Stimulated activated CD4-positive, alpha-beta T cell treated with anti-CD3 and anti-CD28 coated beads, TNF-alpha, amount 100 ng/mL, for 24 hours (primary cell): ENCODE measurements at regions not wholly inside any gene's neighbourhood (a gene's known extent, or its start where the extent isn't known, plus 50 kb on each side); places are given as distances from the start of the nearest gene placed in this dataset.

Experiments used
- DNase-seq, 3 experiments: peaks; one replicate each; pipeline ENCODE4 v3.0.0-alpha.2; 2020; ENCODE audit warnings: low read depth in 3 of 3

DNA sequence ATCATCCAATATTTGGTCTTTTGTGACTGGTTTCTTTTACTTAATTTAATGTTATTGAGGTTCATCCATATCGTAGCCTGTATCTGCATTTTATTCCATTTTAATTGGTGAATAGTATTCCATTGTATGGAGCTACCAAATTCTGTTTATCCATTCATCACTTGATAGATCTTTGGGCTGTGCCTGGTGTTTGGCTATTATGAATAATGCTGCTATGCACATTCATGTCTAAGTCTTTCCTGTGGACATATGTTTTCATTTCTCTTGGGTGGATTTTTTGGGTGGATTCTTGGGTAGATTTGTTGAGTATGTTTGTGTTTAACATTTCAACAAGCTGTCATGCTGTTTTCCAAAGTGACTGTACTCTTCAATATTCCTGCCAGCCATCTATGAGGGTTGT, 52.5 kb upstream of the NEDD4L start:
- DNase-seq: no peak

DNA sequence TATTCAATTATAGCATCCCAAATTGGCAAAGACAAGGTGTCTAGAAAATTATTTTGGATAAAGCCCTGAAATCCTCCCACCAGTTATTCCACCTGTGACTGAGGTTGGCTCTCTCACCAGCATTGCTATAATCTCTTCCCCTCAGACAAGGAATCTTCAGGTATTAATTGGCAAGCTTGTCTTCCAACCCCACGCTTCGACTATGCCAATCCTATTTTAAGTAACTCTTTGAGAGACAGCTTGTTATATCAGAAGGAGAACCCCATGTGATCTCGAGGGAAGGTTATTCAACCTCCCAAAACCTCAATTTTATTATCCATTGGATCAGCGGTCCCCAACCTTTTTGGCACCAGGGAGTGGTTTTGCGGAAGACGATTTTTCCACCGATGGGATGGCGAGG, 54.5 kb upstream of the NEDD4L start:
- no peak for DNase-seq

DNA sequence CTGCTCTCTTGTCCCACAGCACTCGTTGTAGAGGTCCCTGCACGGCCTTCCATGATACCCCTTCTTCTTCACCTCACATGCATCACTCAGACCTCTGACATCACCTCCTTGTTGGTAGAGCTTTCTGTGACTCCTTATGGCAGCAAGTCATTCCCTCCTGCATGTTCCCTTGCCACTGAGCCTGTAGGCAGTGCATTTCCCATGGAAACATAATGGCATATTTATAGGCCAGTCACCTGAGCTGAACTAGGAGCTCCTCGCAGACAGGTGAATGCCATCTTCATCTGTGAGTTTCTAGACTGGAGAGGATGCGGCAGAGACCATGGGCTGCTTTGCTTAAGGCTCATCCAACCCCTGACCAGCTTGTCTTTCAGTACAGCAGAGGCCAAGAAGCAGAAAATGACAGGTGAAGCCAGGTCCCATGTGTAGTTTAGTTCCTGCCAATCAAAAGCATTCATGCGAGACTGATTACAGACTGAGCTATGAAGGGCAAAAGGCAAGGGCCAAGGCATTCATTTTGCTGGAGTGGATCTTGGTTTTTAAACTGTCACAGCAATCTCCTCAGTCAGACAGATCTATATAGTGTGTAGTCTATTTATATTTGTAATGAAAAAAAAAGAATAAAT, 59.4 kb upstream of the NEDD4L start:
- no peak for DNase-seq

DNA sequence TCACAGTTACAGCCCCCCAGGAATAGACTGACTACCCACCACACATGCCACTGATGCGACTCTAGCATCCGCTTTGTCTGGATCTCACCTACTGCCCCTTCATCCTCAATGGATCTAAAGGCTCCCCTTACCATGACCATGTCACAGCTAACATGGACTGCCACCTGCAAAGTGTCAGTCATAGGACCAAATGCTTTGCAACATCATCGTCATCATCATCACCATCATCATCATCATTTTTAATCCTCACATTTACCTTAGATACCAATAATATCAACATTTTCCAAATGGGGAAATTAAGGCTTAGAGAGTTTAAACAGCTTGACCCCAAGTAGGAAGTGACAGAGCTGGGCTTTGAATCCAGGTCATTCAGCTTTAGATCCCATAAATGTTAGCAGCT, 60.1 kb upstream of the NEDD4L start:
- DNase-seq: no peak

DNA sequence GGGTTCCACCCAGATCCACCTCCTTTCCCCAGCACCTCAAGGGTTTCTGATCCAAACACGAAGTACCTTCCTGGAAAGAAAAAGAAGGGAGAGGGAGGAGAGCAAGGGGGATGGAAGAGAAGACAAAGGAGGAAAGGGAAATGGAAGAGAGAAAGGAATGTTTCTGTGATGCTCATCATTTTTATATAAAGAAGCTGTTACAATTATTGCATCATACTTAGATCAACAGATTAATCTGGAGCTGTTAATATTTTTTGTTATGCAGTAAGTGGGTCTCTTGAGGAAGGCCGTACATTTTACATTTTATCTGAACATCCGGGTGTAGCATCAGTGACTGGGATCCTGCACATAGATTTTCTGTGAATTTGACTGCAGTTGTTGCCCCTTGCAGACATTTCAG, 60.6 kb upstream of the NEDD4L start:
- no peak for DNase-seq

DNA sequence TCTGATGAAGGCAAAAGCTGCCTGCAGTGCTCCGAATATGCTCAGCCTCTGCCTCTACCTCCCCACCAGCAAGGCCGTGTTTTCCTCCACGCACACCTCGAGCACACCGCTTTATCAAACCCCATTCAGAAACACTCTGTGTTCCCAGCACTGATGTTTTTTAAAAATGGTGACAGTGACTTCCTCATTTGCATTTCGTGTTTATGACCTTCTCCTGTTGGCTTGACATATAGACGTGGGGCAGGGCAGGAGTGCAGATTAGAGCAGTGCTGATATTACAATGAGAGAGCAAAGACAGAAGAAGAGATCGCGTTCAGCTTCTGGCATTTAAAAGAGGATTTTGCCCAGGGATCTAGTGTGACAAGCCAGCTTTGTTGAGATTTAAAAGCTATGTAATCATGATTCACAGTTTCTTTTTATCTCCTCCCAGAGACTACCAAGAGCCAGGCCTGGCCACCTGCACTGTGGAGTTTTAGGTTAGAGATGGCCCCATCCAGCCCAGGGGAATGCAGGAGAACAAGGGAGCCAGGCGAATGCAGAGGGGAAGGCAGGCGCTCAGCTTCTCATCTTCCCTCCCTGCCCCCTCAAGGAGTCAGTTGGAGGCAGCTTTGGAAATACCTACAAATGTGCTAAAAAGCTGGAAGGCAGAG, 61.5 kb upstream of the NEDD4L start:
- DNase-seq: no peak

DNA sequence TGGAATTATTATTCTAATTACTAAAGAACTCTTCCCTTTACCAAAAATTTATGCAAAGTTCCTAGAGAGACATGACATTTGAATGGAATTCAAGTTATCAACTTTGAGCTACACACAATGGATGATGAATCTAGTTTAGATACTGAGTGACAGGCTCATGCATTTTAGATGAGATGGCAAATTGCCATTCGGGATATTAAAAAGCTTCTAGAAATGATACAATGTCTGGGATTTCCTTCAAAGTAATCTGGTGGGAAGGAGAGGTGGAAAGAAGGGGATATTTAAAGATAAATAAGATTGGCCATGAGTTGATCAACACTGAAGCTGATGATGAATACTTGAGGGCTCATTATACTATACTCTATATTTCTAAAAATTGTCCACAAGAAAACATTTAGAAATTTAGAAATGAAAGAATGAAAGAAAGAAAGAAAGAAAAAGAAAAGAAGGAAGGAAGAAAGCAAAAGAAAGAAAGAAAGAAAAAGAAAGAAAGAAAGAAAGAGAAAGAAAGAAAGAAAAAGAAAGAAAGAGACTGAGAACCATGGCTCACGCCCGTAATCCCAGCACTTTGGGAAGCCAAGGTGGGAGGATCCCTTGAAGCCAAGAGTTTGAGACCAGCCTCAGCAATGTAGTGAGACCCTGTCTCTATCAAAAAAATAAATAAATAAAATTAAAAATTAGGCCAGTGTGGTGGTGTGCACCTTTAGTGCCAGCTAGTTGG, 62.6 kb upstream of the NEDD4L start:
- no peak for DNase-seq

DNA sequence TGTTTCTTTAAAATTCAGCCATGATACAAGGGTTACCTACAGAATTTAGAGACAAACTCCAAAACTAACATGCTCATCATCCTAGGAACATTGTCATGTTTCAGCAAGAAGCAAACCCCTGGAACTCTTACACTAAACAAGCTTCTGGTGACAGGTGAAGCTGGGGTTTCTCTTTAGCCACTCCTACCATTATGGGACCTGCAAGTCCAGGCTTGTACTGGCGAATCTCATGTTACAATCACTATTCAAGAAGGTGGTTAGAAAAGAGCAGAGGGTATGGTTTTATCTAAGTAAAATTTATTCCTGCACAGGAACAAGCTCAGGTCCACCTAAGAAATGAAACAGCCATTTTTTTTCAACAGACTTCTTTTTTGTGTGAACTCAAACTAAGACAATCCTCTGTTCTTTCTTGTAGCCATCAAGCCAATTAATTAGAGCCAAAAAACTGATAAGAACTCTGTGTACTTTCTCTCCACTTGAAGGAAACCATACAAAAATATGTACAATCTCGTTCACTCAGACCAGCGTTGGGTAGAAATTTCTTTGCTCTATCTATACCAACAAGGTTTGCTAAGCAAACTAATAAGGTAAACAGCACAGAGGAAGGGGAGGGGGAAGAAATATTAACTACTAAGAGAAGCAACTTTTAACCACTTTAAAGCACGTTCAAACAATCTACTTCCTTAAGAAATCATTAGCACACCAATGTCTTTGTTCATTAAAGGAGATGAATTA, 63.3 kb upstream of the NEDD4L start:
- no peak for DNase-seq

DNA sequence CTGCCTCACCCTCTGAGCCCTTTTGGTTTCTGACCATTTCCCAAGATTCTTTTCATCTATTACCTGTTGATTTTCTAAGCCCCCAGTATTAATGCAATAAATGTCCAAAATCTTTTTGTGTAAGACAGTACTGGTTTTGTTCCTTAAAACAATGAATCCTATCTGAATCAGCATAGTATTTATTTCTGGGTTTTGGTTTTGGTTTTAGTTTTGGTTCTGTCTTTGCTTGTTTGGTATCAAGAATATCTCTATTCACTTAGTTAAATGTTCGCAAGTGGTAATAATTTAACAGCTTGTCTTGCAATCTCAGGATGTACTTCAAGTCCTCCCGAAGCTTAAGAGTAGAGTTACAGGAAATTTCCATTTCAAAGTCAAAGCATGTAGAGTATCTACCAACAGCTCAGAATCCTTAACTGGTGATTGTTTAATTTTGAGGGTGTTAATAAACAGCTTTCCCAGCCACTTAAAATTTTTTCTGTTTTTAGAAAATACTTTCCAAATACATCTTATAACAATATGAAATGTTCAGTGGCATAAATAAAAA, 67.7 kb upstream of the NEDD4L start:
- DNase-seq: no peak

DNA sequence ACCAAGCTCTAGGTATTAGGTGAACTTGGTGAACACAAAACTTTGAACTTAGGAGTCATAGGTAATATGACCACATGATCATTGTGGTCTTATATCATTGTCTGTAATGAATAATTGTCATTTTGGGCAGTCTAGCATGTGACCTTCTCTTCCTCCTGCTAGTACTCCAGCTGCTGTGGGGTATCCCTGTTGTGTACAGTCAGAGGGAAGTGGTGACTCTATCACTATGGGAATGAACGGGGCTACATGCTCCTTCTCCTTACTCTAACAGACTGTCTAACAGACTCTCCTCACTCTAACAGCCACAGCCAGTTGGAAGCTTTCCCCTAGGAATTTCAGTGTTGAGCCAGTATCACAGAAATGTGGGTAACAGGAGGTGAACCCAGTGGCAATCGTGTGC, 68.2 kb upstream of the NEDD4L start:
- DNase-seq: no peak

DNA sequence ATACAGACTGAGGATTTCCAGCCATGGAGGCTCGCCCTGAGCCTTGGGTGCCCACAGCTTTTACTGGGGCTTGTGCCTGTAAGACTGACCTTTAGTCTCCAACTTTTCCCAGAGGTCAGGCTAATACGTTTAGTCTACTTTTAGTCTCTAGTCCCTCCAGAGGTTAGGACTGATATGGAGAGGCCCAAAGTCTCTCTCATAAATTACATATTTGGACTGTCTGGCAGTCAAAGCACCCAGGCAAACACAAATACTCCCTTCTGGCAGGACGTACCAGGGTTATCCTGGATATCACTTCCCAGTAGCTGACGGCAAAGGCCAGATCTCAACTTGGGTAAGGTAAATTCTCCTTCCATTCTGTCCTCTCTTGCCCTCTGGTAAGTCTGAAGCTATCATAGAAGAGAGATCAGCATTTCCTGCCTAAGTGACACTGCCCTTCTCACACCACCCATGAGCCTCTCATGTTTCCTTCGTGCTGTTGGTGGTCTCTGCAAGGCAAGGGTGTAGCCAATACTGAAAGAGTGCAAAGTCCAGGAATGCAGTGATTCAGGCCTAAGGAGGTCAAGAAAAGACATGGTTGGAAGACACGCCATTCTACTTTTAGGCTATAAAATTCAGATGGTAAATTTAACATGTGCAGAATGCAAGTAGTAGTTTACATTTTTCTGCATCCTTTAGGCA, 69.3 kb upstream of the NEDD4L start:
- no peak for DNase-seq

DNA sequence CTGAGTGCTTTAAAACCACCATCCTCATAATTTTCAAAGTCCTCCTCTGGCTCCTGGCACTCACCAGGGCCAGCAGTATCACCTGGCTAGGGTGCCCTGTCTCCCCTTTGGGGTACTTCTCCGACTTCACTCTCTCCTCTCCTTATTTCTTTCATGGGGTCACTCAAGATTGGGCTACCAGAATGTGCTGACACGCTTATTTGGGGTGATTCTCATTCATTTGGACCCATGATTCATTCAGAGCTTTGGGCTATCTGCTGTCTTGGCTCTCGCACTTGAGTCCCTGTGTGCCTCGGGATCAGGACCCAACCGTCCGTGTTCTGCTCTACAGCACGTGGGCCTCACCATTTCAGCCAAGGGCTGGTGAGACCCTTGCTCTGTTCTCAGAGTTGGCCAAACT, 70.1 kb upstream of the NEDD4L start:
- DNase-seq: no peak

DNA sequence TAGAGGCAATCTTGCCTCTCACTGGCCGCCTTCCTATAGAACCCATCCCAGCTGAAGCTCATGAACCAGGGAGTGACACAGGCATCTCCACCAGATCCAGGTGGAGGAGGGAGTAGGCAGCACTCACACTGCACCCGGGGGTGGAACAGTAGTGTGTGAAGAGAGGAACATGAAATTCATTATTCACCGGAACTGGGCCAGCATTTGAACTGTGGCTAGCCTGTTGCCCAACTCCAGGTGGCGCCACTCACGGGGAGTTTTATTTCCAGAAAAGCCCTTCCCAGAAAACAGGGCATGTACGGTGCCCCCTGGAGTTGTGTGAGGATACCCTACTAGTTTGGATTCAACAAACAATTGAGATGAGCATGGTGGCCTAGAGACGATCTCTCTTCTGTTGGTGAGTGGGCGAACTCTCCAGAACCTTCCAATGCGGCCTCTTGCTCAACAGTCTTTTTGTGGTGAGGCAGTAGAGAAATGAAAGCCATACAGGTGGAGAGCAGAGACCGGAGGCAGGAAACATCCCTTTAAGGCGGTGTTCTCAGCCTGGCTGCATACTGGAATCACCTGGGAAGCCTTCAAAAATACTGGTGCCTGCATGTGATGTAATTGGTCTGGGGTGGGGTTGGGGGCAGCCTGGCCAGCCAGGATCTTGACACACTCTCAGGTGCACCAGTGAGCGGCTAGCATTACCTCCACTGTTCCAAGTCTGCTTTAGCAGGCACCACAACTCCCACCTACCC, 73.5 kb upstream of the NEDD4L start:
- DNase-seq: no peak

DNA sequence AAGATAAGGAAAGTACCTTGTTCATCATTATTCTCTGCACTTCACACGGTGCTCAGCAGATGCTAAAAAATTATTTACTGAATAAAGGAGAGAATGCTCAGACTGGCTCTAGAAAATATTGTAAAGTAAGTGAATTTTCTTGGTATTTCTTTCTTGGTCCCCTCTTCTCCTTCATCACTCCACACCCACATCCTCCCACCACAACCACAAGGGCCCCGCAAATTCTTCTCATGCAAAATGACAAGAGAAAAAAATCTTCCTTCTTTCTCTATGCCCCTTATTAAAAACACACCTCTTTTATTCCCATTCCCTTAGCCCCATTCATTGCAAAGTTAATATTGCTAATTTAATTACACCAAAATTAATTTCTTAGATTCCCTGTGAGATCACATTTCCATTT, 74.2 kb upstream of the NEDD4L start:
- no peak for DNase-seq

DNA sequence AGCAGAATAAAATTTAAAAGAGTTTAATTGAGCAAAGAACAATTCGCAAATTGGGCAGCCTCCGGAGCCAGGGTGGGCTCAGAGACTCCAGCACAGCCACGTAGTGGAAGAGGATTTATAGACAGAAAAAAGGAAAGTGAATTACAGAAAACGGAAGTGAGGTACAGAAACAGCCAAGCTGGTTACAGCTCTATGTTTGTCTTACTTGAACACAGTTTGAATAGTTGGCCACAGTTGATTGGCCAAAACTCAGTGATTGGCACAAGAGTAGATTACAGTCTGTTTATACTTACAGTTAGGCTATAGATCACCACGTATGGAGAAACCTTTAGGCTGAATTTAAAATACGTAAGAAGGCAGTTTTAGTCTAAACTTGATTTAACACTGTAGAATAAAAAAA, 78.8 kb upstream of the NEDD4L start:
- no peak for DNase-seq

DNA sequence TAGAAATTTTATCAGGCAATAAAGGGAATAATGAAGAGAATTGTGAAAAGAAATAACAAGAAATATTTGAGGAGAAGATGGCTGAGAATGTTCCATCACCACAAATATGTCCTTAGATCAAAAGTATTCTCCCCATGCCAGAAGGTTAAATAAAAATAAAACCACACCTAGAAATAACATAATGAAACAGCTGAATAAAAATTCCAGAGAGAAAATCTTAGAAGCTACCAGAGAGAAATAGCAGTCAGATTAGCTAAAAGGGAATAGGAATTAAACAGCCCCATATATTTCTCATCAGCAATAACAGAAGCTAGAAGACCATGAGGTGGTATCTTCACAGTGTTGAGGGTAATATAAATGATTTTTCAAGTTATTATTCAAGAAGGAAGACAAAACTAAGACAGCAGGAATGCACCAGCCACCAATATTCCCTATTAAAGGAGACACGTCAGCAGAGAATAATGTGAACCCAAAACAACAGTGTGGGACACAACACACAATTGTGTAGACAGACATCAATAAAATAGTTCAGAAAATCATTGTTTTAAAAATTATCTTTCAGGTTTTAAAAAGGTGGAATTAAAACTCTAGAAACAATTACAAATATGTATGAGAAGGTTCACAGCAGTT, 82.0 kb upstream of the NEDD4L start:
- DNase-seq: no peak

DNA sequence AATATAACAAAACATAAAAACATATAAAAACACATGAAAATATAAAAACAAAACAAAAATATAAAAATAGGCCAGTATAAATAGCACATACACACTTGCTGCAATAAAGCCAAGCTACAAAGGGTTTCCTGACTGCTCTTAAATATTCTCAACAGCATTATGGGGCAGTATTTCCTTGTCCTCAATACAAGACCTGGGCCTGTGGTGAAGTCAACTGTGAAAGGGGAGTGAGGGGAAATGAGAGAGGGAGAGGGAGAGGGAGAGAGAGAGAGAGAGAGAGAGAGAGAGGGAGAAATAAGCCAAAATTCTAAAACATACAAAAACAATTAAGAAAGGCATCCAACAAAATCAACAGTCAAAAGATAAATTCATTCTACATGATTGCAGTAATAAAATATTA, 82.6 kb upstream of the NEDD4L start:
- DNase-seq: no peak

DNA sequence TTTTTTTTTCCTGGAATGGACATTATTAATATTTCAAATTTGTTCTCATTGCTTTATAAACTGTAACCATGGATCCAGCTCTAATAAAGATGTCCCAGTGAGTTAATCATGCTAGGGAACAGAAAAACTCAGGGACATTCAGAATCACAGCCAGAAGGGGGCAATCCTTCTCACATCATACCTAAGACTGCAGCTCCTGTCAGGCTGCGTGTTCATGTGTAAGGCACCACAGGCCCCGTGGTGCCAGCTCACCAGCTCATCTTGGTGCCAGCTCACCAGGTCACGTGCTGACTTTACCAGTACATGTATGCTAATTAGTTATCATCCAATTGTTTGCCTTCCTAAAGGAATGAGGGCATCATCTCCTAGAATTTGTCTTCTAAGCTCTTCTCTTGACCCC, 84.7 kb upstream of the NEDD4L start:
- DNase-seq: no peak

DNA sequence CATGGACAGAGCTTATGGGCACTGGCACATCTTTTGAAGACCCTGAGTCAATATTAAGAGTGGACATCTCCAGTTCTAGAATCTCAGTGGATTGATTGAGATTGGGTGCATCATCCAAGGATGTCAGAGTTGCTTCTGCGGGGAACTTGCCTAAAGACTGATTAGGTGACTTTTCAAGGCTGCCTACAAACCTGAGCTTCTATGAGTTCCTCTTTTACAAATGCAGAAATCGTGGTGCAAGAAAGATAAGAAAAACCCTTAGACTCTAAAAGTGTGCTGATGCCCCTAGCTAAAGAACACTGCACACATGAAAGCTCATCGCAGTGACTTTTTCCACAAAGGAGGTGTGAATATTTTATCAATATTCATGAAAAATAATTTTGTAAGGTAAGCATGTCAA, 86.8 kb upstream of the NEDD4L start:
- no peak for DNase-seq

DNA sequence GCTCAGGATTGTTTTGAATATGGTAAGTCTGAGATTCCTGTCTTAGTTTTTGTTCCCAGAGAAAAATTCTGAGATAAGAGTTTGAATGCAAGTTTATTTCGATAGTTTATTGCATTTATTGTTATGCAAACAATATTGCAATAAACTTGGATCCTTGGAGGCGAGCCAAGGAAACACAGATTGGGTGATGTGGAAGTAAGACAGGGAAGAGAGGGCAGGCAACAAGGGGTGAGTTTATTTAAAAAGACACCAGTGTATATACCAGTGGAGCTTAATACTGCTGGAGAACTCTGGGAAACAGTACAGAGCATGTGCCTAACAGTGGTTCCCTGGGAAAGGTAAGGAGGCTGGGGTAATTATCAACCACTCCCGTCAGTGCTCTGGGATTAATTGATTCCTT, 87.5 kb upstream of the NEDD4L start:
- no peak for DNase-seq

DNA sequence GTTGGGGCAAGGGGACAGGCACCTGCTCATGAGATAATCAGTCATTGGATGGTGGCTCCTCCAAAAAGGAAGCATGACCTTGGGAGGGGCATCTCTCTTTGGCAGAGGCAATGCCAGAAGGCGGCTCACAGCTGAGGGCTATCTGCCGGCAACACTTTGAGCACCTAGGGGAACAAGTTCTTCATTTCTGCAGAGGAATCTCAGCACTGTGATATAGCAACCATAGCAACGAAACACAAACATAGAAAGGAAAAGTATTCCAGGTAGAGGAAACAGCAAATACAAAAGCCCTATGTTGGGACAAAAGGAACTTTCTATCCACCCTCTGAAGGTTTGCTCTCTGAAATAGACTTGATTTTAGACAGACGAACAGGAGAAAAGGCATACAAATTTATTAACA, 89.1 kb upstream of the NEDD4L start:
- DNase-seq: no peak
